ENCODE measurements at regions not wholly inside any gene's neighbourhood (a gene's known extent, or its start where the extent isn't known, plus 50 kb on each side); places are given as distances from the start of the nearest gene placed in this dataset.
"Not testable (repeated sequence)": the region's sequence is repeated elsewhere in the genome, so short reads cannot be mapped to it uniquely, and the experiment has no call there.

DNA sequence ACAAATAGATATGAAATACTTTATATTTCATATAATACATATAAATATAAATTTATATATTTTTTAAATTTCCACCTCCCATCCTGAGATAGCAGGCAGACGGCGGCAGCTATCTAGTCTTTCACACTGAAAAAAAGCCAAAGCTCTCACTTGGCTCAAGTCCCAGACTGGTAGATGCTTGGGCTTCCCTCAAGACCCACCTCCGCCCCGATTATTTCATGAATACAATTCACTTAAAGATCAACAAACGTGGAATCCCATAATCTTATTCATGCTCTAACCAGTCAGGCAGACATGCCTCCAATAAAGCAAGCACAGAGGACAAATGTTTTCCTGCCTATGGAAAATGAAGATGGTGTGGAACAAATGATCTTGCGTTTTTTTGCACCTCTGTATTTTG, 275.9 kb upstream of the NR2F2 start:
- Histone ChIP-seq H3K4me1 (ENCODE audit: low read length) (no peaks in the 10 kb centered on the region), H2AFZ (ENCODE audit: low read length) (no peak overlapping the region), H3K4me2 (ENCODE audit: low read depth, low read length, poor library complexity, severe bottlenecking) (no peak overlapping the region), H3K36me3 (ENCODE audit: insufficient read depth, low read length) (no peaks in the 10 kb centered on the region), H3K9ac (ENCODE audit: low read length) (no peak overlapping the region), H3K27ac (ENCODE audit: low read length) (no peak overlapping the region), H4K20me1 (ENCODE audit: insufficient read depth, low read depth, low read length) (no peaks in the 10 kb centered on the region), H3K9me2 (replicated peaks; ENCODE audit: insufficient read depth, low read length) (no peaks in the 10 kb centered on the region), H3K9me3 (ENCODE audit: low read length) (peaks cover 16% of the 10 kb centered on the region), H3K79me2 (ENCODE audit: low read length) (no peaks in the 10 kb centered on the region), H3K27me3 (ENCODE audit: low read length) (no peaks in the 10 kb centered on the region), H3K4me3 (ENCODE audit: low read length) (no peak overlapping the region)
- no peak for DNase-seq

DNA sequence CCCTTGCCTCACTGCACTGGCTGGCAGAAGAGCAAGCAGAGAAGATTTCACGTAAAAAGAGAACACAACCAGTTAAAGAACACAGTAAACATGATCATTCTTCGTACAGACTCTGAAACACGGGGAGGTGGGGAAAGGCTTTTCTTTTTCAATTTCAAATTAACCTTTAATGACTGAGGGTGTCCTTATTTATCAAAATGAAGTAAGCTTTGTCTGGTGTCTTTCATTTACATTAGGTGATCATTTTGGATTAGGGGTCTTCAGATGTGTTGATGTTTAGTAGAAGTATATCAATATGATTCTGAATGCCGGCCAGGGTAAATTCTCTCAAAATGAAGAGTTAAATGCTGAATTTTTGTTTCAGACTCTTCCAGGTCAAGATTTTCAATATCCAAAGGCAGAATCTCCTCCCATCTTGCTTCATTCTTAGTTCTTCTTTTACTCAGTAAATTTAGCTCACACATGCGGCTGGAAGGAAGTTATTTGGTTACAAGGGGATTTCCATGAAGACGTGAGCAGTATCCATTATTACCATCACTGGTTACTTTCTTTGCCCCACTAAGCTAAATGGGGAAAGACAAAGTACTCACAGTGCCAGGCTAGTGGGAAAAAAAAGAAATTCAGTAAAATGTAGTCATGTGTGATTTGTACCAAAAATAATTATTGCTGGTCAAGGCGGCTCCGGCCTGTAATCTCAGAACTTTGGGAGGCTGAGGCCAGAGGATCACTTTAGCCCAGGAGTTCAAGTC, 272.2 kb upstream of the NR2F2 start:
- H3K9me2 ChIP-seq (replicated peaks; ENCODE audit: insufficient read depth, low read length) = no peaks in the 10 kb centered on the region; the same call in 1 of the 2 replicates
- no peak overlapping the region for H3K9ac ChIP-seq (ENCODE audit: low read length)
- DNase-seq = no peak
- H2AFZ ChIP-seq (ENCODE audit: low read length) = no peak overlapping the region
- no peaks in the 10 kb centered on the region for H4K20me1 ChIP-seq (ENCODE audit: insufficient read depth, low read depth, low read length)
- no peaks in the 10 kb centered on the region for H3K79me2 ChIP-seq (ENCODE audit: low read length)
- no peaks in the 10 kb centered on the region for H3K27me3 ChIP-seq (ENCODE audit: low read length)
- H3K4me1 ChIP-seq (ENCODE audit: low read length) = no peaks in the 10 kb centered on the region
- no peak overlapping the region for H3K4me2 ChIP-seq (ENCODE audit: low read depth, low read length, poor library complexity, severe bottlenecking)
- peaks cover 13% of the 10 kb centered on the region for H3K9me3 ChIP-seq (ENCODE audit: low read length)
- no peak overlapping the region for H3K4me3 ChIP-seq (ENCODE audit: low read length)
- H3K36me3 ChIP-seq (ENCODE audit: insufficient read depth, low read length) = no peaks in the 10 kb centered on the region
- no peak overlapping the region for H3K27ac ChIP-seq (ENCODE audit: low read length)

DNA sequence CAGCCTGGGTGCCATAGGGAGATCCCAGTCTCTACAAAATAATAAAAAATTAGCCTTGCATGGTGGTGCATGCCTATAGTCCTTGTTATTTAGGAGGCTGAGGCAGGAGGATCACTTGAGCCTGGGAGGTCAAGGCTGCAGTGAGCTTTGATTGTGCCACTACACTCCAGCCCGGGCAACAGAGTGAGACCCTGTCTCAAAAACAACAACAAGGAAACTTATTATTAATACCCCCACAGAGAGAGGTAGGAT, 271.7 kb upstream of the NR2F2 start:
- not testable (repeated sequence) for H3K4me2 ChIP-seq (ENCODE audit: low read depth, low read length, poor library complexity, severe bottlenecking); H3K27me3 ChIP-seq (ENCODE audit: low read length); H3K79me2 ChIP-seq (ENCODE audit: low read length); H3K36me3 ChIP-seq (ENCODE audit: insufficient read depth, low read length); H3K4me3 ChIP-seq (ENCODE audit: low read length); H3K4me1 ChIP-seq (ENCODE audit: low read length); H2AFZ ChIP-seq (ENCODE audit: low read length); H4K20me1 ChIP-seq (ENCODE audit: insufficient read depth, low read depth, low read length); H3K9me2 ChIP-seq (replicated peaks; ENCODE audit: insufficient read depth, low read length); H3K27ac ChIP-seq (ENCODE audit: low read length); DNase-seq; H3K9ac ChIP-seq (ENCODE audit: low read length)
- peaks cover 13% of the 10 kb centered on the region for H3K9me3 ChIP-seq (ENCODE audit: low read length)

DNA sequence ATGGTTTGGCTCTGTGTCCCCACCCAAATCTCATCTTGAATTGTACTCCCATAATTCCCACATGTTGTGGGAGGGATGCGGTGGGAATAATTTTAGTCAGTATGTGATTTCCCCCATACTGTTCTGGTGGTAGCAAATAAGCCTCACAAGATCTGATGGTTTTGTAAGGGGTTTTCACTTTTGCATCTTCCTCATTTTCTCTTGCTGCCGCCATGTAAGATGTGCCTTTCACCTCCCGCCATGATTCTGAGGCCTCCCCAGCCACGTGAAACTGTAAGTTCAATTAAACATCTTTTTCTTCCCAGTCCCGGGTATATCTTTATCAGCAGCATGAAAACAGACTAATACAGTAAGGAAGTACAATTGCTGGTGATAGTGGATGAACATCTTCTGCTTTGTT, 269.9 kb upstream of the NR2F2 start:
- H3K4me1 ChIP-seq (ENCODE audit: low read length); H3K79me2 ChIP-seq (ENCODE audit: low read length); H3K36me3 ChIP-seq (ENCODE audit: insufficient read depth, low read length); H3K9me2 ChIP-seq (replicated peaks; ENCODE audit: insufficient read depth, low read length); H3K4me2 ChIP-seq (ENCODE audit: low read depth, low read length, poor library complexity, severe bottlenecking); H3K4me3 ChIP-seq (ENCODE audit: low read length); DNase-seq; H2AFZ ChIP-seq (ENCODE audit: low read length); H3K9ac ChIP-seq (ENCODE audit: low read length); H4K20me1 ChIP-seq (ENCODE audit: insufficient read depth, low read depth, low read length); H3K27ac ChIP-seq (ENCODE audit: low read length); H3K27me3 ChIP-seq (ENCODE audit: low read length): not testable (repeated sequence)
- H3K9me3 ChIP-seq (ENCODE audit: low read length) = peaks cover 13% of the 10 kb centered on the region

DNA sequence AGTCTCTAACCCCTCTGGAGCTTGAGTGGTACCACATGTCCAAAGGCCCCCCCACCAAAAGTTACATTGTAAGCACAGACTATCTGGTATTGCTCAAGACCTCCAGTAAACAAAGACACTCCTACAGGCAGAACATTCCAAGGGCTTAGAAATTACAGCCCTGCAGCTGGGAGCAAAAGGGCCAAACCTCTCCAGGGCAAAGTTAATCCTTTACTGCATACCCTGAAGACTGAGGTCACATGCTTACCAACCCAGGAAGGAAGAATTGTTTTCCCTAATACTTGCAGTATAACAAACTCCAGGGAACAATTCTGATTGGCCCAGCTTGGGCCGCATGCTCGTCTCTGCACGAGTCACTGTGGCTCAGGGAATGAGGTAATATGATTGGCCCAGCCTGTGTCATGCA, 266.1 kb upstream of the NR2F2 start:
- H3K9ac ChIP-seq (ENCODE audit: low read length) = no peak overlapping the region
- DNase-seq = no peak
- no peaks in the 10 kb centered on the region for H3K79me2 ChIP-seq (ENCODE audit: low read length)
- H2AFZ ChIP-seq (ENCODE audit: low read length) = no peak overlapping the region
- no peaks in the 10 kb centered on the region; the same call in 1 of the 2 replicates for H3K9me2 ChIP-seq (replicated peaks; ENCODE audit: insufficient read depth, low read length)
- no peaks in the 10 kb centered on the region for H3K4me1 ChIP-seq (ENCODE audit: low read length)
- peaks cover 24% of the 10 kb centered on the region for H3K9me3 ChIP-seq (ENCODE audit: low read length)
- no peak overlapping the region for H3K4me3 ChIP-seq (ENCODE audit: low read length)
- no peak overlapping the region for H3K27ac ChIP-seq (ENCODE audit: low read length)
- H3K27me3 ChIP-seq (ENCODE audit: low read length) = no peaks in the 10 kb centered on the region
- no peaks in the 10 kb centered on the region for H4K20me1 ChIP-seq (ENCODE audit: insufficient read depth, low read depth, low read length)
- H3K4me2 ChIP-seq (ENCODE audit: low read depth, low read length, poor library complexity, severe bottlenecking) = no peak overlapping the region
- no peaks in the 10 kb centered on the region for H3K36me3 ChIP-seq (ENCODE audit: insufficient read depth, low read length)

DNA sequence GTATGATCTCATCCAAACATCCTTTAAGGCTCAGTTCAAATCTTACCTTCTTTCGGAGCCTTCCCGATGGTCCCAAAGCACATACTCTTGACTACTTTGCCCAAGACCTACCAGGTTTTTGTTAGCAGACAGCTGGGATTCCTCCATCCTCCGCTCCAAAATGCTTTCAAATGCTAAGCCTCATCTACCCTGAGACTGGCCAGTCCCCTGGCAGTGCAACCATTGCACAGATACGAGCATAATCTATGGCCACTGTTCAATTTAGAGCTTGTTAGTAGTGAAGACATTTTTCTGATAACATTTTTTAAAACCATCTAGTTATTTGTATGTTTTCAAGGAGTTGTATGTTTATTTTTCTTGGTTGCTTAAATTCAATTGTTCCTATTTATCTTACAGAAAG, 264.4 kb upstream of the NR2F2 start:
- Histone ChIP-seq H3K9me2 (replicated peaks; ENCODE audit: insufficient read depth, low read length) (no peaks in the 10 kb centered on the region), H3K4me1 (ENCODE audit: low read length) (no peaks in the 10 kb centered on the region), H3K79me2 (ENCODE audit: low read length) (no peaks in the 10 kb centered on the region), H3K9ac (ENCODE audit: low read length) (no peak overlapping the region), H3K27ac (ENCODE audit: low read length) (no peak overlapping the region), H3K9me3 (ENCODE audit: low read length) (peaks cover 26% of the 10 kb centered on the region), H3K4me3 (ENCODE audit: low read length) (no peak overlapping the region), H3K36me3 (ENCODE audit: insufficient read depth, low read length) (no peaks in the 10 kb centered on the region), H3K27me3 (ENCODE audit: low read length) (no peaks in the 10 kb centered on the region), H4K20me1 (ENCODE audit: insufficient read depth, low read depth, low read length) (no peaks in the 10 kb centered on the region), H2AFZ (ENCODE audit: low read length) (no peak overlapping the region), H3K4me2 (ENCODE audit: low read depth, low read length, poor library complexity, severe bottlenecking) (no peak overlapping the region)
- DNase-seq = no peak

DNA sequence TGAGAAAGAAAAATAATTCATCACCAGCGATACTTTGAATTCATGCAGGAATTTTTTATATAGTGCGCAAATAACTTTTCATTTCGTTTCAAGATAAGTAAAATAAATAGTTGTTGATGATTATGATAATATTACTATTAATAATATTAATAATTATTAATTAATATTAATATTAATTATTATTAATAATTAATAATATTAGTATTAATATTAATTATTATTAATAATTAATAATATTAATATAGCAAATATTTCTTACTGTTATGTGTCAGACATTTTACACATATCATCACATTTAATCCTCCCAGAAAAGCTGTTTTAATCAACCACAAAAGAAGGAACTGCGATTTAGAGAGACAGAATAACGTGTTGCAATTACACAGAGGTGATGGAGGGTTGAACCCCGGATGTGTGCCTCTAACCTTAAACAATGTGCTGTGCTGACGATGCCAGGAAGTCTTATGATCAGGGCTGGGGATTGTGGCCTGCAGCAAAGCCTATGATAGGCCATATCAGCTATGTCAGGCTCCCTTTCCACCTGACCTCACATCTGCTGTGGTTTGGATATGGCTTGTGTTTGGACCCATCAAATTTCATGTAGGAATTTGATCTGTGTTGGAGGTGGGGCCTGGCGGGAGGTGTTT, 263.5 kb upstream of the NR2F2 start:
- Histone ChIP-seq H3K27ac (ENCODE audit: low read length) (no peak overlapping the region), H3K4me1 (ENCODE audit: low read length) (no peaks in the 10 kb centered on the region), H3K4me2 (ENCODE audit: low read depth, low read length, poor library complexity, severe bottlenecking) (no peak overlapping the region), H3K27me3 (ENCODE audit: low read length) (no peaks in the 10 kb centered on the region), H2AFZ (ENCODE audit: low read length) (no peak overlapping the region), H3K4me3 (ENCODE audit: low read length) (no peak overlapping the region), H4K20me1 (ENCODE audit: insufficient read depth, low read depth, low read length) (no peaks in the 10 kb centered on the region), H3K9ac (ENCODE audit: low read length) (no peak overlapping the region), H3K9me3 (ENCODE audit: low read length) (peaks cover 27% of the 10 kb centered on the region), H3K9me2 (replicated peaks; ENCODE audit: insufficient read depth, low read length) (no peaks in the 10 kb centered on the region), H3K79me2 (ENCODE audit: low read length) (no peaks in the 10 kb centered on the region), H3K36me3 (ENCODE audit: insufficient read depth, low read length) (no peaks in the 10 kb centered on the region)
- no peak for DNase-seq

DNA sequence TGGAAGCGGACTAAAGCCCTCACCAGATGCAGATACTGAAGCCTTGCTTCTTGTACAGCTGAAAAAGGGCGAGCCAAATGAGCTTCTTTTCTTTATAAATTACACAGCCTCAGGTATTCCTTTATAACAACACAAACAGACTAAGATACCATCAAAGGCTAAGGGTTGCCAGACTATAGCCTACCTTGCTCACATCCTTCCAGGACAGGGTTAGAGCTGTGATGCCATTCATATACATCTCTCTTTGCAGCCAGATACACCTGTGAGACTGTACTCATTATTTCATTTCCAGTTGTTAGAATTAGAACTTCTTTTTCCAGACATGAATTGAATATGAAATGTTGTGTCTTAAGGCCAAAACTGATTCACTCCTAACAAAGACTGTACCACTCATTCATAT, 262.8 kb upstream of the NR2F2 start:
- H3K4me1 ChIP-seq (ENCODE audit: low read length) = no peaks in the 10 kb centered on the region
- H3K27me3 ChIP-seq (ENCODE audit: low read length) = no peaks in the 10 kb centered on the region
- no peaks in the 10 kb centered on the region for H3K36me3 ChIP-seq (ENCODE audit: insufficient read depth, low read length)
- DNase-seq = no peak
- H3K4me2 ChIP-seq (ENCODE audit: low read depth, low read length, poor library complexity, severe bottlenecking) = no peak overlapping the region
- H2AFZ ChIP-seq (ENCODE audit: low read length) = no peak overlapping the region
- no peak overlapping the region for H3K9ac ChIP-seq (ENCODE audit: low read length)
- no peak overlapping the region for H3K27ac ChIP-seq (ENCODE audit: low read length)
- H3K9me2 ChIP-seq (replicated peaks; ENCODE audit: insufficient read depth, low read length) = no peaks in the 10 kb centered on the region
- no peaks in the 10 kb centered on the region for H4K20me1 ChIP-seq (ENCODE audit: insufficient read depth, low read depth, low read length)
- H3K4me3 ChIP-seq (ENCODE audit: low read length) = no peak overlapping the region
- H3K9me3 ChIP-seq (ENCODE audit: low read length) = peaks cover 28% of the 10 kb centered on the region
- H3K79me2 ChIP-seq (ENCODE audit: low read length) = no peaks in the 10 kb centered on the region

All from Karpas-422 (cell line).